HG03139 (cell line): ENCODE measurements at regions not wholly inside any gene's neighbourhood (a gene's known extent, or its start where the extent isn't known, plus 50 kb on each side); places are given as distances from the start of the nearest gene placed in this dataset.
"Not testable (repeated sequence)": the region's sequence is repeated elsewhere in the genome, so short reads cannot be mapped to it uniquely, and the experiment has no call there.

Experiments
- ATAC-seq: cut with Tn5 transposase; IDR thresholded peaks from one replicate; pipeline ENCODE4 v1.9.1; 2021; ENCODE audit not compliant: unreplicated experiment

GRCh38 chr3:3468596-3468995 lies 289.1 kb upstream of the CRBN start:
- ATAC-seq: no peak

GRCh38 chr3:3464131-3464530 lies 284.6 kb upstream of the CRBN start:
- ATAC-seq: no peak

GRCh38 chr3:3461317-3461716 lies 281.8 kb upstream of the CRBN start:
- no peak for ATAC-seq

GRCh38 chr3:3448468-3448867 lies 269.0 kb upstream of the CRBN start:
- no peak for ATAC-seq

- ATAC-seq: no peak
Measured at GRCh38 chr3:3447641-3448040, 268.1 kb upstream of the CRBN start.

GRCh38 chr3:3446251-3446650 lies 266.8 kb upstream of the CRBN start:
- ATAC-seq: no peak

- no peak for ATAC-seq
Measured at GRCh38 chr3:3443482-3443881, 264.0 kb upstream of the CRBN start.

- no peak for ATAC-seq
Measured at GRCh38 chr3:3433711-3434110, 254.2 kb upstream of the CRBN start.

GRCh38 chr3:3429841-3430240 lies 250.3 kb upstream of the CRBN start:
- ATAC-seq: no peak

GRCh38 chr3:3407707-3408106 lies 228.2 kb upstream of the CRBN start:
- ATAC-seq: not testable (repeated sequence)

- no peak for ATAC-seq
Measured at GRCh38 chr3:3405131-3405530, 225.6 kb upstream of the CRBN start.

GRCh38 chr3:3403700-3404099 lies 224.2 kb upstream of the CRBN start:
- ATAC-seq: no peak

- no peak for ATAC-seq
Measured at GRCh38 chr3:3392946-3393345, 213.5 kb upstream of the CRBN start.

GRCh38 chr3:3383461-3383860 lies 204.0 kb upstream of the CRBN start:
- ATAC-seq: no peak

- ATAC-seq: no peak
Measured at GRCh38 chr3:3372210-3372777, 192.8 kb upstream of the CRBN start.

- ATAC-seq: no peak
Measured at GRCh38 chr3:3368306-3368705, 188.8 kb upstream of the CRBN start.

- no peak for ATAC-seq
Measured at GRCh38 chr3:3366386-3366785, 186.9 kb upstream of the CRBN start.

- no peak for ATAC-seq
Measured at GRCh38 chr3:3365716-3366115, 186.2 kb upstream of the CRBN start.

GRCh38 chr3:3356846-3357245 lies 177.4 kb upstream of the CRBN start:
- ATAC-seq: no peak

GRCh38 chr3:3355442-3355841 lies 176.0 kb upstream of the CRBN start:
- ATAC-seq: no peak

- peak; percentile 53 for ATAC-seq
Measured at GRCh38 chr3:3353153-3353552, 173.7 kb upstream of the CRBN start.

GRCh38 chr3:3351226-3351625 lies 171.7 kb upstream of the CRBN start:
- ATAC-seq: no peak

- ATAC-seq: not testable (repeated sequence)
Measured at GRCh38 chr3:3347056-3347455, 167.6 kb upstream of the CRBN start.

GRCh38 chr3:3346556-3346955 lies 167.1 kb upstream of the CRBN start:
- no peak for ATAC-seq
